MCF 10A (cell line): ENCODE measurements at regions not wholly inside any gene's neighbourhood (a gene's known extent, or its start where the extent isn't known, plus 50 kb on each side); places are given as distances from the start of the nearest gene placed in this dataset.

ENCODE experiments used
- BruUV-seq: library from RNA; stranded (reverse); fragments of 400-500 nt; replicated peaks from 2 replicates; lab custom pipeline; 2021; lab: Mats Ljungman, UMichigan
- CTCF ChIA-PET: fragments of 300-600 bp; sonication (Branson Sonifier 250); formaldehyde crosslinking; extraction: SDS; loops from one replicate; lab custom pipeline; 2021; ENCODE audit warnings: antibody characterized with exemption, inconsistent platforms; lab: Yijun Ruan, JAX
- POLR2A ChIA-PET: fragments of 300-600, 350-650 bp; sonication (Branson Sonifier 250); formaldehyde crosslinking; extraction: SDS; loops from one replicate; lab custom pipeline; 2020; ENCODE audit warnings: antibody characterized with exemption, inconsistent platforms; lab: Yijun Ruan, JAX
- DNase-seq: peaks from one replicate; pipeline ENCODE4 v3.0.0-alpha.2; 2018; ENCODE audit not compliant: unreplicated experiment
- H3K27ac Mint-ChIP-seq: one replicate; pipeline ENCODE4 v1.8.0; 2022; ENCODE audit warnings: mild to moderate bottlenecking, low read depth, mixed read lengths; ENCODE audit not compliant: unreplicated experiment
- H3K27me3 Mint-ChIP-seq: one replicate; pipeline ENCODE4 v1.8.0; 2022; ENCODE audit warnings: mixed read lengths; ENCODE audit not compliant: insufficient read depth, unreplicated experiment
- H3K36me3 Mint-ChIP-seq: one replicate; pipeline ENCODE4 v1.8.0; 2022; ENCODE audit warnings: mild to moderate bottlenecking, moderate library complexity, mixed read lengths; ENCODE audit not compliant: insufficient read depth, unreplicated experiment
- H3K4me1 Mint-ChIP-seq: one replicate; pipeline ENCODE4 v1.8.0; 2022; ENCODE audit warnings: mixed read lengths; ENCODE audit not compliant: insufficient read depth, unreplicated experiment
- H3K4me3 Mint-ChIP-seq: one replicate; pipeline ENCODE4 v1.8.0; 2022; ENCODE audit warnings: mild to moderate bottlenecking, moderate library complexity, mixed read lengths; ENCODE audit not compliant: unreplicated experiment
- H3K9me3 Mint-ChIP-seq: one replicate; pipeline ENCODE4 v1.8.0; 2022; ENCODE audit warnings: mixed read lengths; ENCODE audit not compliant: unreplicated experiment
- CTCF ChIP-seq: fragments of 200-600 bp; IDR thresholded peaks from one replicate; pipeline ENCODE4 v1.8.0; 2022; ENCODE audit warnings: antibody characterized with exemption, mild to moderate bottlenecking; ENCODE audit not compliant: unreplicated experiment
- intact Hi-C: fragments of 100-400 bp; cut with micrococcal nuclease; formaldehyde crosslinking; loops from 2 replicates; pipeline ENCODE4 v1.14.1; 2022

DNA sequence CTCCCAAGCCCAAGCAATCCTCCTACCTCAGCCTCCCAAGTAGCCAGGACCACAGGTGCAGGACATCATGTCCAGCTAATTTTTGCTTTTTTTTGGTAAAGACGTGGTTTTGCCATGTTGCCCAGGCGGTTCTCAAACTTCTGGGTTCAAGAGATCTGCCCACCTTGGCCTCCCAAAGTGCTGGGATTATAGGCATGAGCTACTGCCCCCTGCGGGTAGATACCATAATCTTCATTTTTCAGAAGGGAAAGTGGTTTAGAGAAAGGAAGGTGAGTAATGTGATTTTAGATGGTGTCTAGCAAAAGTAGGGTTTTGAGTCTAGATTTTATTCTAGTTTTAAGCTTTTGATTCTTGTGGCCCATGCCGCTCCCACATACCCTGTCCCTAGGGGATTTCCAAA, 205.3 kb upstream of the CLNK start:
- BruUV-seq, result no TSS peak
- Mint-ChIP-seq H3K27ac (no peak overlapping the region), H3K4me3 (no peak overlapping the region), H3K27me3 (no peaks in the 10 kb centered on the region), H3K4me1 (no peaks in the 10 kb centered on the region), H3K9me3 (peaks cover 52% of the 10 kb centered on the region), H3K36me3 (no peaks in the 10 kb centered on the region)
- intact Hi-C loops, result no loop called here
- POLR2A ChIA-PET, result no interaction called here
- DNase-seq, result no peak
- no peak for TF ChIP-seq CTCF
- CTCF ChIA-PET, result no interaction called here

DNA sequence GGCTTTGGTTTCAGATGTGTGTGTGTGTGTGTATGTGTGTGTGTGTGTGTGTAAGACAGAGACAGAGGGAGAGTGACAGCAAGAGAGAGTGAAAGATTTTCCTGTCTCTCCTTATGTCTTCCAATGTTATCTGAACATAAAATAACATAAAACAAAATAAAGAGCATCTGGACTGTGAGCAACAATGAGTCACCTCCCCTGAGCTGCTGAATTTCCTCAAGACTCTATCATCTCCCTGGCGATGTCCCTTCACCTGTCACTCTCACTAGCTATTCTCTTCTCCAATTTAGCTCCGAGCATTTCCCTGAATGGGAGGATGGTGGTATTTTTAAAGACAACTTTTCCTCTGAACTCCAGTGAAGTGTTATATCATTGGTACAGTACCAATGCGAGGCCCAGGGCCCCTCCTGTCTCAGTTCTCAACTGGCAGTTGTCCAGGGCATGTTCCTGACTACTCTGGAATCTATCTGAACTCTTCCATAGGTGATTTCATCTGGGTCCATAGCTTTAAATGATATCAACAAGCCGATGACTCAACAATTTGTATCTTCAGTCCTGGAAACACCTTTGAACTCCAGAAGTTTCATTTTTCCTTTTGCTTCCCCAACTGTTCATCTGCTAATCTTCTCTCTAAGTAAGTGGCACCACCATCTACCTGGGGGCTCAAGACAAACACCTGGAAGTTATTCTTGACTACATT, 195.0 kb upstream of the CLNK start:
- BruUV-seq, result no TSS peak
- ChIA-PET POLR2A (no interaction called here), CTCF (interaction anchor here (0.6 to 1.4 kb wide), 4 partner anchors 9 to 260 kb away, joined by 3 read pairs; no protein-coding TSS in a partner anchor)
- no peak for TF ChIP-seq CTCF
- Mint-ChIP-seq H3K27me3 (no peaks in the 10 kb centered on the region), H3K27ac (no peak overlapping the region), H3K36me3 (no peaks in the 10 kb centered on the region), H3K4me1 (no peaks in the 10 kb centered on the region), H3K4me3 (no peak overlapping the region), H3K9me3 (peaks cover 33% of the 10 kb centered on the region)
- intact Hi-C loops, result no loop called here
- peak; percentile 47 for DNase-seq

DNA sequence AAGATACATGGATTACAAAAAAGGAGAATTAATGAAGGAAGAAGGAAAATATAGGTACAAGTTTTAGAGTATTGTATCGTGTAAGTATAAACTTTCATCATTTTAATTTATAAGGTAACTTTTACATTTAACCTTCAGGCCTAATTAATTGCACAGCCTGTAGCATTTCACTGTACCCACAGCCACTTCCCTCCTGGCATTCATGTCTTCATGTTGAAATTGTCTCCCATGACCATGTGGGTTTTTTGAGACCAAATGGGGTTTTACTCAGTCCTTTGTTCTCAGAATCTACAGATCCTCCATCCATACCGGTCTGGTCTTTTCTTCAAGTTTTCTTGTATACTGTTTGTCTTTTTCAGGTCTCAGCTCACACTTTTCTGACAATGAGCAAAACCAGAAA, 194.3 kb upstream of the CLNK start:
- no TSS peak for BruUV-seq
- CTCF ChIA-PET, result interaction anchor here (0.9 to 1.4 kb wide), 3 partner anchors 9 to 552 kb away, joined by 3 read pairs; no protein-coding TSS in a partner anchor
- no peak overlapping the region for H3K27ac Mint-ChIP-seq

DNA sequence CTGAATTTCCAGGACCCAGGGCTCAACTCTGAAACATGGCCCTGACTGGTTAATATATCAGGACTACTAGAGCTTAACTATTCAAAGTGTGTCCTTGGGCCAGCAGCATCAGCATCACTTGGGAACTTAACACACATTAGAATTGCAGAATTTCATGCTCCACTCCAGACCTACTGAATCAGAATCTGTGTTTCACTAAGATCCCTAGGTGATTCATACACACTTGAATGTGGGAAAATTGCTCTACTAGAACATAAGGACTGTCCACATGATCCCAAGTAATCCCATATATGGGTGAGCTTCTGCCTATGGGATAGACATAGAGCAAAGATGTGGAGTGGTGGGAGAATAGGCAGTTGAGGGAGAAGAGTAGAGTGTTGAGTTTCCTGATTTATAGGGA, 192.5 kb upstream of the CLNK start:
- H3K4me3 Mint-ChIP-seq, result no peak overlapping the region
- H3K9me3 Mint-ChIP-seq, result peaks cover 36% of the 10 kb centered on the region
- ChIA-PET POLR2A (no interaction called here), CTCF (interaction anchor here (0.9 kb wide), 1 partner anchor 21 kb away, joined by 3 read pairs; no protein-coding TSS in a partner anchor)
- H3K36me3 Mint-ChIP-seq, result no peaks in the 10 kb centered on the region
- intact Hi-C loops, result no loop called here
- DNase-seq, result no peak
- no TSS peak for BruUV-seq
- no peaks in the 10 kb centered on the region for H3K27me3 Mint-ChIP-seq
- H3K27ac Mint-ChIP-seq, result no peak overlapping the region
- no peak for TF ChIP-seq CTCF
- no peaks in the 10 kb centered on the region for H3K4me1 Mint-ChIP-seq

More for the DNA sequence above, 194.3 kb upstream of the CLNK start:
- Mint-ChIP-seq H3K4me3 (no peak overlapping the region), H3K9me3 (peaks cover 33% of the 10 kb centered on the region), H3K36me3 (no peaks in the 10 kb centered on the region), H3K4me1 (no peaks in the 10 kb centered on the region), H3K27me3 (no peaks in the 10 kb centered on the region)
- DNase-seq, result no peak
- POLR2A ChIA-PET, result no interaction called here
- intact Hi-C loops, result no loop called here
- no peak for TF ChIP-seq CTCF
